ENCODE measurements at regions not wholly inside any gene's neighbourhood (a gene's known extent, or its start where the extent isn't known, plus 50 kb on each side); places are given as distances from the start of the nearest gene placed in this dataset.
A peak's percentile ranks its signal among the peaks of the same experiment; 100 is the strongest.

DNA sequence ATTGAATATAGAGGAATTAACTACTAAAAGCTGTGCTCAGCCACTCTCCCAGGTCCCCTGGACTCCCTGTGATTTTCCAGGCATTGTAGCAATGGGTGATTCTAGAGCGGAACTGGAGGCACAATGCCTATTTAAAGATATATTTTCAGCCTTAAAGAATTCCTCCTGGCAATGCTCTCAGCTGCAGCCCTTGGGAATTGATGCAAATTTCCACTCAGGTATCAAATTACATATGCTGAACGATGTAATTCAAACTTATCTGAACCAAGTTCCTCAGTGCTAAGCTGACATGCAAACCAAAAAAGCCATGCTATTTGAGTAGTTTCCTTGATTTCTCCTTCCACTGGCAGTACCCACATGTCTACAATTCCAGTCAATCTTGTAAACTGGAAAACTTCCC lies 86.3 kb upstream of the GABRA3 start:
- CTCF ChIA-PET (ENCODE audit: partially characterized antibody) = interaction anchor here (0.9 to 1.3 kb wide), 3 partner anchors 10 to 284 kb away, joined by 3 to 5 read pairs (median 5); no protein-coding TSS in a partner anchor
- no peaks in the 10 kb centered on the region for H3K27me3 ChIP-seq (replicated peaks in 1 of 4; ENCODE audit: control insufficient read depth in 3 of 4, extremely low read depth in 1 of 4, insufficient read depth in 3 of 4, low read length in 3 of 4)
- no peak overlapping the region for H3K14ac ChIP-seq (ENCODE audit: insufficient read length)
- no peak overlapping the region for H4K91ac ChIP-seq (replicated peaks; ENCODE audit: insufficient read length, low read length)
- H3K27ac ChIP-seq (ENCODE audit: low read depth, low read length) = no peak overlapping the region
- no peak overlapping the region for H2BK12ac ChIP-seq (ENCODE audit: low read depth, low read length)
- no peak overlapping the region for H2BK120ac ChIP-seq (replicated peaks; ENCODE audit: low read depth, low read length)
- 49% methylated on average over 2 of the region's 2 CpGs; no CpG with 5 or more reads in 1 of the 2 experiments for WGBS, 2 experiments (ENCODE audit: extremely low coverage in 1 of 2, insufficient coverage in 1 of 2, insufficient read length in 1 of 2, insufficient replicate concordance in 2 of 2, low coverage in 1 of 2, low lambda C conversion rate in 2 of 2, missing lambda C conversion rate in 1 of 2)
- H3K23ac ChIP-seq (ENCODE audit: insufficient read length) = no peak overlapping the region
- H3K56ac ChIP-seq (replicated peaks; ENCODE audit: insufficient read length, low read depth, low read length) = no peak overlapping the region
- H3K79me1 ChIP-seq (ENCODE audit: low read depth, low read length) = no peaks in the 10 kb centered on the region
- H3K36me3 ChIP-seq (ENCODE audit: control insufficient read depth in 2 of 4, insufficient read depth in 4 of 4, low read length in 3 of 4) = no peaks in the 10 kb centered on the region
- POLR2A ChIA-PET (ENCODE audit: partially characterized antibody) = no interaction called here
- no peak overlapping the region for H3K4ac ChIP-seq (replicated peaks; ENCODE audit: insufficient read length, low read depth, low read length)
- DNase-seq (ENCODE audit: low read depth in 1 of 2, low spot score in 2 of 2) (no peak), FAIRE-seq (no peak)
- H4K5ac ChIP-seq (ENCODE audit: insufficient read length, low read depth, low read length) = no peak overlapping the region
- no peak overlapping the region for H3K18ac ChIP-seq (ENCODE audit: extremely low read depth, low read length)
- peaks cover 0 to 2% (median 0%) of the 10 kb centered on the region in 4 experiments; a peak in 2 of 7 replicates for H3K4me1 ChIP-seq (replicated peaks in 1 of 4; ENCODE audit: control insufficient read depth in 3 of 4, insufficient read depth in 4 of 4, low read length in 3 of 4)
- no peak overlapping the region for H4K8ac ChIP-seq (ENCODE audit: extremely low read depth, insufficient read depth, low read length)
- no peak overlapping the region for H2AK5ac ChIP-seq (ENCODE audit: low read depth, low read length)
- H3K9ac ChIP-seq (replicated peaks in 1 of 4; ENCODE audit: extremely low read depth in 1 of 4, low read depth in 3 of 4, low read length in 3 of 4) = no peak overlapping the region
- no peaks in the 10 kb centered on the region for H3K23me2 ChIP-seq (ENCODE audit: low read depth, low read length)
- H3K4me3 ChIP-seq (ENCODE audit: extremely low read depth in 1 of 4, insufficient read depth in 2 of 4, low read depth in 3 of 4, low read length in 4 of 4) = no peak overlapping the region
- H2BK20ac ChIP-seq (ENCODE audit: low read length) = no peak overlapping the region
- peak overlapping the region; percentile 32; the same call in 1 of the 2 replicates for H2AFZ ChIP-seq (ENCODE audit: low read length)
- TF ChIP-seq SIX5 (IDR thresholded peaks at IDR 0.05; ENCODE audit: low read depth, low read length) (no peak), CBX5 (IDR thresholded peaks at IDR 0.05; ENCODE audit: low read depth, low read length) (no peak), CHD2 (IDR thresholded peaks at IDR 0.05; ENCODE audit: low read length) (no peak), TAF1 (IDR thresholded peaks at IDR 0.05; ENCODE audit: low read depth, low read length) (no peak), BCL11A (IDR thresholded peaks at IDR 0.05; ENCODE audit: low read depth in 2 of 2, low read length in 2 of 2) (no peak), SP2 (IDR thresholded peaks at IDR 0.05; ENCODE audit: low read length) (no peak), MAX (IDR thresholded peaks at IDR 0.05) (no peak), KDM5A (IDR thresholded peaks at IDR 0.05; ENCODE audit: low read length) (no peak), EGR1 (IDR thresholded peaks at IDR 0.05; ENCODE audit: borderline replicate concordance, low read depth, low read length) (no peak), ASH2L (IDR thresholded peaks at IDR 0.05; ENCODE audit: low read length) (no peak)
- no peak overlapping the region for H2BK15ac ChIP-seq (ENCODE audit: low read length)
- no peak overlapping the region for H3K4me2 ChIP-seq (ENCODE audit: insufficient read depth in 1 of 2, low read depth in 2 of 2, low read length in 2 of 2)
- no peaks in the 10 kb centered on the region for H3K9me3 ChIP-seq (ENCODE audit: insufficient read depth in 2 of 2, low read depth in 1 of 2, low read length in 1 of 2)
- no peaks in the 10 kb centered on the region for H4K20me1 ChIP-seq (replicated peaks in 1 of 2; ENCODE audit: control insufficient read depth in 1 of 2, insufficient read depth in 2 of 2, low read length in 2 of 2)
- no peaks in the 10 kb centered on the region for H3K79me2 ChIP-seq (ENCODE audit: control insufficient read depth in 1 of 2, insufficient read depth in 2 of 2, low read length in 2 of 2)
- H2BK5ac ChIP-seq (ENCODE audit: low read depth, low read length) = no peak overlapping the region

All from H1 (cell line).